HEK293 (cell line): ENCODE measurements at regions not wholly inside any gene's neighbourhood (a gene's known extent, or its start where the extent isn't known, plus 50 kb on each side); places are given as distances from the start of the nearest gene placed in this dataset.

Source experiments
- CTCF ChIA-PET: fragments of 350-600 bp; formaldehyde crosslinking; extraction: SDS; loops from one replicate; lab custom pipeline; 2021; ENCODE audit warnings: antibody characterized with exemption; lab: Yijun Ruan, JAX
- POLR2A ChIA-PET: fragments of 300-600 bp; formaldehyde crosslinking; extraction: SDS; loops from one replicate; lab custom pipeline; 2020; ENCODE audit warnings: antibody characterized with exemption, inconsistent platforms; lab: Yijun Ruan, JAX
- H3K27ac ChIP-seq: fragments of 200-500 bp; sonication (Bioruptor generic); 2 replicates; pipeline ENCODE4 v1.5.1; 2014; ENCODE audit warnings: low read depth, low read length, control low read depth, inconsistent platforms; ENCODE audit errors: extremely low read depth
- H3K36me3 ChIP-seq, 2 experiments: fragments of 200-500 bp in 1 of 2; sonication (Bioruptor generic) in 1 of 2; 1 replicate in 1 of 2; 2 replicates in 1 of 2; pipeline ENCODE4 v1.5.1; 2014 to 2017; ENCODE audit warnings: inconsistent platforms in 2 of 2, low read length in 2 of 2; ENCODE audit not compliant: control insufficient read depth in 2 of 2, insufficient read depth in 1 of 2
- H3K4me1 ChIP-seq: fragments of 200-500 bp; sonication (Bioruptor generic); 2 replicates; pipeline ENCODE4 v1.5.1; 2014; ENCODE audit warnings: mild to moderate bottlenecking, low read length, inconsistent platforms; ENCODE audit not compliant: control insufficient read depth, insufficient read depth
- H3K4me3 ChIP-seq: 2 replicates; pipeline ENCODE4 v1.5.1; 2011; ENCODE audit warnings: low read depth, mild to moderate bottlenecking, control low read depth, low read length, moderate library complexity
- H3K9me3 ChIP-seq: fragments of 200-500 bp; sonication (Bioruptor generic); 2 replicates; pipeline ENCODE4 v1.5.1; 2014; ENCODE audit warnings: low read depth, low read length, inconsistent platforms; ENCODE audit not compliant: control insufficient read depth, insufficient read depth
- BCL11A ChIP-seq: fragments of 450-650 bp; formaldehyde crosslinking; IDR thresholded peaks from 2 replicates; pipeline ENCODE4 v1.5.1; 2016; ENCODE audit warnings: low read depth, missing biosample characterization, missing genetic modification characterization
- BCL11B ChIP-seq: fragments of 450-650 bp; formaldehyde crosslinking; IDR thresholded peaks from 2 replicates; pipeline ENCODE4 v1.5.1; 2016; ENCODE audit warnings: low read depth, missing biosample characterization, missing genetic modification characterization
- GFI1B ChIP-seq: fragments of 450-650 bp; formaldehyde crosslinking; IDR thresholded peaks from 2 replicates; pipeline ENCODE4 v1.5.1; 2016; ENCODE audit warnings: missing biosample characterization, missing genetic modification characterization
- GLI4 ChIP-seq: fragments of 450-650 bp; formaldehyde crosslinking; IDR thresholded peaks from 2 replicates; pipeline ENCODE4 v1.5.1; 2016; ENCODE audit warnings: missing biosample characterization, missing genetic modification characterization
- KLF7 ChIP-seq: fragments of 450-650 bp; formaldehyde crosslinking; IDR thresholded peaks from 2 replicates; pipeline ENCODE4 v1.5.1; 2016; ENCODE audit warnings: missing biosample characterization, missing genetic modification characterization, borderline replicate concordance
- SCRT2 ChIP-seq: fragments of 450-650 bp; formaldehyde crosslinking; IDR thresholded peaks from 2 replicates; pipeline ENCODE4 v1.5.1; 2016; ENCODE audit warnings: missing biosample characterization, missing genetic modification characterization
- TRIM28 ChIP-seq: IDR thresholded peaks from 2 replicates; pipeline ENCODE4 v1.6.1; 2011; ENCODE audit warnings: low read length, control low read depth, borderline replicate concordance
- ZNF112 ChIP-seq: fragments of 450-650 bp; formaldehyde crosslinking; IDR thresholded peaks from 2 replicates; pipeline ENCODE4 v1.5.0; 2017; ENCODE audit warnings: missing biosample characterization, missing genetic modification characterization
- ZNF114 ChIP-seq: fragments of 450-650 bp; formaldehyde crosslinking; IDR thresholded peaks from 2 replicates; pipeline ENCODE4 v1.5.0; 2017; ENCODE audit warnings: missing biosample characterization, missing genetic modification characterization
- ZNF140 ChIP-seq: fragments of 450-650 bp; formaldehyde crosslinking; IDR thresholded peaks from 2 replicates; pipeline ENCODE4 v1.5.1; 2016; ENCODE audit warnings: missing biosample characterization, missing genetic modification characterization
- ZNF423 ChIP-seq: fragments of 450-650 bp; formaldehyde crosslinking; IDR thresholded peaks from 2 replicates; pipeline ENCODE4 v1.5.1; 2016; ENCODE audit warnings: missing biosample characterization, missing genetic modification characterization
- ZNF433 ChIP-seq: fragments of 450-650 bp; formaldehyde crosslinking; IDR thresholded peaks from 2 replicates; pipeline ENCODE4 v1.5.1; 2016; ENCODE audit warnings: missing biosample characterization, missing genetic modification characterization, low read depth
- ZNF561 ChIP-seq: fragments of 450-650 bp; IDR thresholded peaks from 2 replicates; pipeline ENCODE4 v1.5.1; 2018; ENCODE audit warnings: missing biosample characterization, missing genetic modification characterization, borderline replicate concordance
- ZNF747 ChIP-seq: fragments of 450-650 bp; formaldehyde crosslinking; IDR thresholded peaks from 2 replicates; pipeline ENCODE4 v1.5.1; 2016; ENCODE audit warnings: missing biosample characterization, missing genetic modification characterization
- ZNF776 ChIP-seq: fragments of 450-650 bp; formaldehyde crosslinking; IDR thresholded peaks from 2 replicates; pipeline ENCODE4 v1.5.0; 2017; ENCODE audit warnings: missing biosample characterization, missing genetic modification characterization, borderline replicate concordance
- ZSCAN23 ChIP-seq: fragments of 450-650 bp; formaldehyde crosslinking; IDR thresholded peaks from 2 replicates; pipeline ENCODE4 v1.5.1; 2016; ENCODE audit warnings: missing biosample characterization, missing genetic modification characterization
- TF ChIP-seq, protein P1 (sequence below): fragments of 450-650 bp; formaldehyde crosslinking; IDR thresholded peaks from 2 replicates; pipeline ENCODE4 v1.5.1; 2016; ENCODE audit warnings: missing biosample characterization, missing genetic modification characterization
- TF ChIP-seq, protein P2 (sequence below): fragments of 450-650 bp; formaldehyde crosslinking; IDR thresholded peaks from 2 replicates; pipeline ENCODE4 v1.5.1; 2016; ENCODE audit warnings: missing biosample characterization, missing genetic modification characterization
- TF ChIP-seq, protein P3 (sequence below): fragments of 450-650 bp; formaldehyde crosslinking; IDR thresholded peaks from 2 replicates; pipeline ENCODE4 v1.5.1; 2016; ENCODE audit warnings: missing biosample characterization, missing genetic modification characterization
- TF ChIP-seq, protein P4 (sequence below): fragments of 450-650 bp; formaldehyde crosslinking; IDR thresholded peaks from 2 replicates; pipeline ENCODE4 v1.5.1; 2016; ENCODE audit warnings: missing biosample characterization, missing genetic modification characterization
- TF ChIP-seq, protein P5 (sequence below): fragments of 450-650 bp; formaldehyde crosslinking; conservative IDR thresholded peaks from 2 replicates; pipeline ENCODE4 v1.5.1; 2016; ENCODE audit warnings: low read depth, missing biosample characterization, missing genetic modification characterization

DNA sequence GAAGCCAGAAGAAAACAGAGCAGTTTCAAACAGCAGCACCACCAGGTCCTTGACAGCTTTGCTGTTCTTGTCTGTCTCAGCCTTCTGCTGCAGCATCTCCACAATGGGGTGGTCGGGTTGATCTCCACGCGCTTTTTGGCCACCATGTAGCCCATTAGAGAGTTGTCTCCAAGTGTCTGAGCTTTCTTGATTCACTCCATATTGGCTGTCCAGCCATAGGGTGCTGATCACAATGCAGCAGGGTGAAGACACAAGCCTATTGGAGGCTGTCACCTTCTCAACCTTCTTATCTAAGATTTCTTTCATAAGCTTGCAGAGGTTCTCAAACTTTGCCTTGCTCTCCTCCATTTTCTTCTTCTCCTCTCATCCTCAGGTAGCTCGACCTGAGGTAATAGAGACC lies 175.4 kb upstream of the S100G start (continued):
- TF ChIP-seq, protein P1, sequence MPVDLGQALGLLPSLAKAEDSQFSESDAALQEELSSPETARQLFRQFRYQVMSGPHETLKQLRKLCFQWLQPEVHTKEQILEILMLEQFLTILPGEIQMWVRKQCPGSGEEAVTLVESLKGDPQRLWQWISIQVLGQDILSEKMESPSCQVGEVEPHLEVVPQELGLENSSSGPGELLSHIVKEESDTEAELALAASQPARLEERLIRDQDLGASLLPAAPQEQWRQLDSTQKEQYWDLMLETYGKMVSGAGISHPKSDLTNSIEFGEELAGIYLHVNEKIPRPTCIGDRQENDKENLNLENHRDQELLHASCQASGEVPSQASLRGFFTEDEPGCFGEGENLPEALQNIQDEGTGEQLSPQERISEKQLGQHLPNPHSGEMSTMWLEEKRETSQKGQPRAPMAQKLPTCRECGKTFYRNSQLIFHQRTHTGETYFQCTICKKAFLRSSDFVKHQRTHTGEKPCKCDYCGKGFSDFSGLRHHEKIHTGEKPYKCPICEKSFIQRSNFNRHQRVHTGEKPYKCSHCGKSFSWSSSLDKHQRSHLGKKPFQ = no peak

DNA sequence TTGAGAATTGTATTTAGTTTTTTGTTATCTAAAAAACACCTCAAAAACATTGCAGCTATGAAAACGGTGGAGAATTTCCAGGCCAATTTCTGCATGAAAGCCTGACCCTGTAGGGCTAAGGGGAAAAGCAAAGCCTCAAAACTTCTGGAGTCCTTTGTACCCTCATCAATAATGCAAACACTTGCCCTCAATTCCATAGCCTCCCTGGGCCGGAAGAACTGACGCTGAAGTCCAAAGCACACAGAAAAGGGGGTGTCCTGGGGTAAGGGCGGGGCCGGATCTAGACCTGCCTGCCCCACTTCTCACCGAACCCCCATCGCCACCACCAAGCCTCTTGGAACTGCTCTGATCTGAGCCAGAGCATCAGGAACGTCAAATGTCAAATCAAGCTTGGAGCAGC lies 173.9 kb upstream of the S100G start:
- Histone ChIP-seq H3K36me3 (no peaks in the 10 kb centered on the region), H3K4me1 (no peaks in the 10 kb centered on the region), H3K9me3 (no peaks in the 10 kb centered on the region), H3K27ac (no peak overlapping the region), H3K4me3 (no peak overlapping the region)
- ChIA-PET POLR2A (no interaction called here), CTCF (interaction anchor here (0.6 kb wide), 1 partner anchor 92 kb away, joined by 5 read pairs; no protein-coding TSS in a partner anchor)
- TF ChIP-seq ZNF114 (tag by site-specific recombination) (no peak), ZNF776 (tag by site-specific recombination) (no peak), KLF7 (tag by site-specific recombination) (no peak), ZNF561 (no peak), SCRT2 (no peak), ZNF433 (tag by site-specific recombination) (no peak), BCL11B (tag by site-specific recombination) (no peak), ZNF112 (no peak), ZNF747 (tag by site-specific recombination) (no peak), BCL11A (tag by site-specific recombination) (no peak), ZSCAN23 (tag by site-specific recombination) (no peak), ZNF423 (tag by site-specific recombination) (no peak), GFI1B (tag by site-specific recombination) (no peak), TRIM28 (no peak), ZNF140 (no peak), GLI4 (no peak)
- TF ChIP-seq, protein P2, sequence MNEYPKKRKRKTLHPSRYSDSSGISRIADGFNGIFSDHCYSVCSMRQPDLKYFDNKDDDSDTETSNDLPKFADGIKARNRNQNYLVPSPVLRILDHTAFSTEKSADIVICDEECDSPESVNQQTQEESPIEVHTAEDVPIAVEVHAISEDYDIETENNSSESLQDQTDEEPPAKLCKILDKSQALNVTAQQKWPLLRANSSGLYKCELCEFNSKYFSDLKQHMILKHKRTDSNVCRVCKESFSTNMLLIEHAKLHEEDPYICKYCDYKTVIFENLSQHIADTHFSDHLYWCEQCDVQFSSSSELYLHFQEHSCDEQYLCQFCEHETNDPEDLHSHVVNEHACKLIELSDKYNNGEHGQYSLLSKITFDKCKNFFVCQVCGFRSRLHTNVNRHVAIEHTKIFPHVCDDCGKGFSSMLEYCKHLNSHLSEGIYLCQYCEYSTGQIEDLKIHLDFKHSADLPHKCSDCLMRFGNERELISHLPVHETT = no peak
- TF ChIP-seq, protein P3, sequence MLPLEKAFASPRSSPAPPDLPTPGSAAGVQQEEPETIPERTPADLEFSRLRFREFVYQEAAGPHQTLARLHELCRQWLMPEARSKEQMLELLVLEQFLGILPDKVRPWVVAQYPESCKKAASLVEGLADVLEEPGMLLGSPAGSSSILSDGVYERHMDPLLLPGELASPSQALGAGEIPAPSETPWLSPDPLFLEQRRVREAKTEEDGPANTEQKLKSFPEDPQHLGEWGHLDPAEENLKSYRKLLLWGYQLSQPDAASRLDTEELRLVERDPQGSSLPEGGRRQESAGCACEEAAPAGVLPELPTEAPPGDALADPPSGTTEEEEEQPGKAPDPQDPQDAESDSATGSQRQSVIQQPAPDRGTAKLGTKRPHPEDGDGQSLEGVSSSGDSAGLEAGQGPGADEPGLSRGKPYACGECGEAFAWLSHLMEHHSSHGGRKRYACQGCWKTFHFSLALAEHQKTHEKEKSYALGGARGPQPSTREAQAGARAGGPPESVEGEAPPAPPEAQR (tag by site-specific recombination) = no peak
- TF ChIP-seq, protein P4, sequence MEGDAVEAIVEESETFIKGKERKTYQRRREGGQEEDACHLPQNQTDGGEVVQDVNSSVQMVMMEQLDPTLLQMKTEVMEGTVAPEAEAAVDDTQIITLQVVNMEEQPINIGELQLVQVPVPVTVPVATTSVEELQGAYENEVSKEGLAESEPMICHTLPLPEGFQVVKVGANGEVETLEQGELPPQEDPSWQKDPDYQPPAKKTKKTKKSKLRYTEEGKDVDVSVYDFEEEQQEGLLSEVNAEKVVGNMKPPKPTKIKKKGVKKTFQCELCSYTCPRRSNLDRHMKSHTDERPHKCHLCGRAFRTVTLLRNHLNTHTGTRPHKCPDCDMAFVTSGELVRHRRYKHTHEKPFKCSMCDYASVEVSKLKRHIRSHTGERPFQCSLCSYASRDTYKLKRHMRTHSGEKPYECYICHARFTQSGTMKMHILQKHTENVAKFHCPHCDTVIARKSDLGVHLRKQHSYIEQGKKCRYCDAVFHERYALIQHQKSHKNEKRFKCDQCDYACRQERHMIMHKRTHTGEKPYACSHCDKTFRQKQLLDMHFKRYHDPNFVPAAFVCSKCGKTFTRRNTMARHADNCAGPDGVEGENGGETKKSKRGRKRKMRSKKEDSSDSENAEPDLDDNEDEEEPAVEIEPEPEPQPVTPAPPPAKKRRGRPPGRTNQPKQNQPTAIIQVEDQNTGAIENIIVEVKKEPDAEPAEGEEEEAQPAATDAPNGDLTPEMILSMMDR = no peak
- TF ChIP-seq, protein P5, sequence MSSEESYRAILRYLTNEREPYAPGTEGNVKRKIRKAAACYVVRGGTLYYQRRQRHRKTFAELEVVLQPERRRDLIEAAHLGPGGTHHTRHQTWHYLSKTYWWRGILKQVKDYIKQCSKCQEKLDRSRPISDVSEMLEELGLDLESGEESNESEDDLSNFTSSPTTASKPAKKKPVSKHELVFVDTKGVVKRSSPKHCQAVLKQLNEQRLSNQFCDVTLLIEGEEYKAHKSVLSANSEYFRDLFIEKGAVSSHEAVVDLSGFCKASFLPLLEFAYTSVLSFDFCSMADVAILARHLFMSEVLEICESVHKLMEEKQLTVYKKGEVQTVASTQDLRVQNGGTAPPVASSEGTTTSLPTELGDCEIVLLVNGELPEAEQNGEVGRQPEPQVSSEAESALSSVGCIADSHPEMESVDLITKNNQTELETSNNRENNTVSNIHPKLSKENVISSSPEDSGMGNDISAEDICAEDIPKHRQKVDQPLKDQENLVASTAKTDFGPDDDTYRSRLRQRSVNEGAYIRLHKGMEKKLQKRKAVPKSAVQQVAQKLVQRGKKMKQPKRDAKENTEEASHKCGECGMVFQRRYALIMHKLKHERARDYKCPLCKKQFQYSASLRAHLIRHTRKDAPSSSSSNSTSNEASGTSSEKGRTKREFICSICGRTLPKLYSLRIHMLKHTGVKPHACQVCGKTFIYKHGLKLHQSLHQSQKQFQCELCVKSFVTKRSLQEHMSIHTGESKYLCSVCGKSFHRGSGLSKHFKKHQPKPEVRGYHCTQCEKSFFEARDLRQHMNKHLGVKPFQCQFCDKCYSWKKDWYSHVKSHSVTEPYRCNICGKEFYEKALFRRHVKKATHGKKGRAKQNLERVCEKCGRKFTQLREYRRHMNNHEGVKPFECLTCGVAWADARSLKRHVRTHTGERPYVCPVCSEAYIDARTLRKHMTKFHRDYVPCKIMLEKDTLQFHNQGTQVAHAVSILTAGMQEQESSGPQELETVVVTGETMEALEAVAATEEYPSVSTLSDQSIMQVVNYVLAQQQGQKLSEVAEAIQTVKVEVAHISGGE (tag by site-specific recombination) = no peak
